Neural cell (in vitro differentiated cells): ENCODE measurements at regions not wholly inside any gene's neighbourhood (a gene's known extent, or its start where the extent isn't known, plus 50 kb on each side); places are given as distances from the start of the nearest gene placed in this dataset.

Experiments
- EP300 ChIP-seq: fragments of 450-650 bp; conservative IDR thresholded peaks from 2 replicates; pipeline ENCODE4 v1.6.1; 2014; ENCODE audit warnings: antibody characterized with exemption, mild to moderate bottlenecking, moderate library complexity; ENCODE audit not compliant: poor library complexity, severe bottlenecking
- EZH2 ChIP-seq: fragments of 200-600, 300-800 bp; shearing (Covaris generic), sonication (generic); IDR thresholded peaks from 2 replicates; pipeline ENCODE4 v1.6.1; 2014; ENCODE audit warnings: antibody characterized with exemption, low read length, borderline replicate concordance, mild to moderate bottlenecking; ENCODE audit not compliant: insufficient read depth, poor library complexity, severe bottlenecking
- MXI1 ChIP-seq: fragments of 450-650 bp; conservative IDR thresholded peaks from 2 replicates; pipeline ENCODE4 v1.6.1; 2014; ENCODE audit warnings: antibody characterized with exemption, mild to moderate bottlenecking; ENCODE audit not compliant: poor library complexity, severe bottlenecking
- POLR2AphosphoS5 ChIP-seq: IDR thresholded peaks from 2 replicates; pipeline ENCODE4 v1.6.1; 2012
- RAD21 ChIP-seq: fragments of 450-650 bp; conservative IDR thresholded peaks from 2 replicates; pipeline ENCODE4 v1.6.1; 2014; ENCODE audit warnings: antibody characterized with exemption, mild to moderate bottlenecking, moderate library complexity
- SMC3 ChIP-seq: fragments of 450-650 bp; conservative IDR thresholded peaks from 2 replicates; pipeline ENCODE4 v1.6.1; 2014; ENCODE audit warnings: antibody characterized with exemption, mild to moderate bottlenecking, moderate library complexity; ENCODE audit not compliant: poor library complexity
- TAF1 ChIP-seq: IDR thresholded peaks from 2 replicates; pipeline ENCODE4 v1.6.1; 2012; ENCODE audit warnings: low read depth
- TF ChIP-seq, protein P1 (sequence below): fragments of 450-650 bp; IDR thresholded peaks from 2 replicates; pipeline ENCODE4 v1.5.1; 2014; ENCODE audit warnings: antibody characterized with exemption, mild to moderate bottlenecking, moderate library complexity; ENCODE audit not compliant: poor library complexity, severe bottlenecking
- TF ChIP-seq, protein P2 (sequence below): IDR thresholded peaks from 2 replicates; pipeline ENCODE4 v1.6.1; 2012; ENCODE audit warnings: borderline replicate concordance

DNA sequence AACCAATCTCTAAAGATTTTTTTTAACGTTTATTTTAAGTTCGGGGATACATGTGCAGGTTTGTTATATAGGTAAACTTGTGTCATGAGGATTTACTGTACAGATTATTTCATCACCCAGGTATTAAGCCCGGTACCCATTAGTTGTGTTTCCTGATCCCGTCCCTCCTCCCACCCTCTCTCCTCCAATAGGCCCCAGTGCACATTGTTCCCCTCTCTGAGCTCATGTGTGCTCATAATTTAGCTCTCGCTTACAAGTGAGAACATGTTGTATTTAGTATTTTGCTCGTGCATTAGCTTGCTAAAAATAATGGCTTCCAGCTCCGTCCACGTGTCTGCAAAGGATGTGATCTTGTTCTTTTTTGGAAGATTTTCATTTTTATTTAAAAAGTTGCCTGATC lies 2309.4 kb upstream of the AGA start:
- TF ChIP-seq EP300 (no peak), EZH2 (no peak), SMC3 (no peak), POLR2AphosphoS5 (no peak), RAD21 (no peak), MXI1 (no peak), TAF1 (no peak)
- TF ChIP-seq, protein P1, sequence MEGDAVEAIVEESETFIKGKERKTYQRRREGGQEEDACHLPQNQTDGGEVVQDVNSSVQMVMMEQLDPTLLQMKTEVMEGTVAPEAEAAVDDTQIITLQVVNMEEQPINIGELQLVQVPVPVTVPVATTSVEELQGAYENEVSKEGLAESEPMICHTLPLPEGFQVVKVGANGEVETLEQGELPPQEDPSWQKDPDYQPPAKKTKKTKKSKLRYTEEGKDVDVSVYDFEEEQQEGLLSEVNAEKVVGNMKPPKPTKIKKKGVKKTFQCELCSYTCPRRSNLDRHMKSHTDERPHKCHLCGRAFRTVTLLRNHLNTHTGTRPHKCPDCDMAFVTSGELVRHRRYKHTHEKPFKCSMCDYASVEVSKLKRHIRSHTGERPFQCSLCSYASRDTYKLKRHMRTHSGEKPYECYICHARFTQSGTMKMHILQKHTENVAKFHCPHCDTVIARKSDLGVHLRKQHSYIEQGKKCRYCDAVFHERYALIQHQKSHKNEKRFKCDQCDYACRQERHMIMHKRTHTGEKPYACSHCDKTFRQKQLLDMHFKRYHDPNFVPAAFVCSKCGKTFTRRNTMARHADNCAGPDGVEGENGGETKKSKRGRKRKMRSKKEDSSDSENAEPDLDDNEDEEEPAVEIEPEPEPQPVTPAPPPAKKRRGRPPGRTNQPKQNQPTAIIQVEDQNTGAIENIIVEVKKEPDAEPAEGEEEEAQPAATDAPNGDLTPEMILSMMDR, result no peak
- TF ChIP-seq, protein P2, sequence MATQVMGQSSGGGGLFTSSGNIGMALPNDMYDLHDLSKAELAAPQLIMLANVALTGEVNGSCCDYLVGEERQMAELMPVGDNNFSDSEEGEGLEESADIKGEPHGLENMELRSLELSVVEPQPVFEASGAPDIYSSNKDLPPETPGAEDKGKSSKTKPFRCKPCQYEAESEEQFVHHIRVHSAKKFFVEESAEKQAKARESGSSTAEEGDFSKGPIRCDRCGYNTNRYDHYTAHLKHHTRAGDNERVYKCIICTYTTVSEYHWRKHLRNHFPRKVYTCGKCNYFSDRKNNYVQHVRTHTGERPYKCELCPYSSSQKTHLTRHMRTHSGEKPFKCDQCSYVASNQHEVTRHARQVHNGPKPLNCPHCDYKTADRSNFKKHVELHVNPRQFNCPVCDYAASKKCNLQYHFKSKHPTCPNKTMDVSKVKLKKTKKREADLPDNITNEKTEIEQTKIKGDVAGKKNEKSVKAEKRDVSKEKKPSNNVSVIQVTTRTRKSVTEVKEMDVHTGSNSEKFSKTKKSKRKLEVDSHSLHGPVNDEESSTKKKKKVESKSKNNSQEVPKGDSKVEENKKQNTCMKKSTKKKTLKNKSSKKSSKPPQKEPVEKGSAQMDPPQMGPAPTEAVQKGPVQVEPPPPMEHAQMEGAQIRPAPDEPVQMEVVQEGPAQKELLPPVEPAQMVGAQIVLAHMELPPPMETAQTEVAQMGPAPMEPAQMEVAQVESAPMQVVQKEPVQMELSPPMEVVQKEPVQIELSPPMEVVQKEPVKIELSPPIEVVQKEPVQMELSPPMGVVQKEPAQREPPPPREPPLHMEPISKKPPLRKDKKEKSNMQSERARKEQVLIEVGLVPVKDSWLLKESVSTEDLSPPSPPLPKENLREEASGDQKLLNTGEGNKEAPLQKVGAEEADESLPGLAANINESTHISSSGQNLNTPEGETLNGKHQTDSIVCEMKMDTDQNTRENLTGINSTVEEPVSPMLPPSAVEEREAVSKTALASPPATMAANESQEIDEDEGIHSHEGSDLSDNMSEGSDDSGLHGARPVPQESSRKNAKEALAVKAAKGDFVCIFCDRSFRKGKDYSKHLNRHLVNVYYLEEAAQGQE, result no peak
